Astrocyte of the spinal cord (primary cell): ENCODE measurements at regions not wholly inside any gene's neighbourhood (a gene's known extent, or its start where the extent isn't known, plus 50 kb on each side); places are given as distances from the start of the nearest gene placed in this dataset.
"Not testable (repeated sequence)": the region's sequence is repeated elsewhere in the genome, so short reads cannot be mapped to it uniquely, and the experiment has no call there.

Source experiments
- DNase-seq: peaks from one replicate; pipeline ENCODE4 v3.0.0; 2011; ENCODE audit warnings: low read depth, low spot score
- H3K4me3 ChIP-seq: 2 replicates; pipeline ENCODE4 v1.5.1; 2011; ENCODE audit warnings: low read depth, mild to moderate bottlenecking, low read length, moderate library complexity
- in situ Hi-C: cut with HindIII; loops from 2 replicates; pipeline ENCODE4 v1.10.0; 2017; ENCODE audit warnings: low sequenced_read_pairs
- TF ChIP-seq, protein P1 (sequence below): IDR thresholded peaks from 2 replicates; pipeline ENCODE4 v1.5.1; 2012; ENCODE audit warnings: low read depth, mild to moderate bottlenecking, low read length, inconsistent platforms

DNA sequence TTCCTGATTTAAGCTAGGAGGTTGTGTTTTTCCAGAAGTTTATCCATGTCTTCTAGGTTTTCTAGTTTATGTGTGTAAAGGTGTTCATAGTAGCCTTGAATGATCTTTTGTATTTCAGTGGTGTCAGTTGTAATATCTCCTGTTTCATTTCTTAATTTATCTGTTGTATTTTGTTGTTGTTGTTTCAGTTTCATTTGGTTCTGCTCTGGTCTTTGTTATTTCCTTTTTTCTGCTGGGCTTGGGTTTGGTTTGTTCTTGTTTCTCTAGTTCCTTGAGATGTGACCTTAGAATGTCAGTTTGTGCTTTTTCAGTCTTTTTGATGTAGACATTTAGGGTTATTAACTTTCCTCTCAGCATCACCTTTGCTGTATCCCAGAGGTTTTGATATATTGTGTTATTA is 62.8 kb downstream of the SCP2D1 start:
- H3K4me3 ChIP-seq, DNase-seq, in situ Hi-C loops: not testable (repeated sequence)

DNA sequence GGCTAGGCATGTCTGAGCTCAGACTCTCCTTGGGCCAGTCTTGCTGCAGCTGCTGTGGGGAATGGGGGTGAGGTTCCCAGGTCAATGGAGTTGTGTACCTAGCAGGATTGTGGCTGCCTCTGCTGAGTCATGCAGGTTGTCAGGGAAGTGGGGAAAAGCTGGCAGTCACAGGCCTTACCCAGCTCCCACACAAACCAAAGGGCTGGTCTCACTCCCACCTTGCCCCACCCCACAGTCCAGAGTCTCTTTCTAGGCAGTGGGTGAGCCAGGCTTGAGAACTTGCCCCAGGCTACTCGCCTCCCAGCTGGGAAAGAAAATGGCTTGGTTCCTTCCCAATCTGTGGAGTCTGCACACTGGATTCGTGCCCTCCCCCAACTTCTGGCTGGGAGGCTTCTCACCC is 65.7 kb downstream of the SCP2D1 start:
- in situ Hi-C loops = no loop called here
- no peak overlapping the region for H3K4me3 ChIP-seq
- no peak for DNase-seq
- TF ChIP-seq, protein P1, sequence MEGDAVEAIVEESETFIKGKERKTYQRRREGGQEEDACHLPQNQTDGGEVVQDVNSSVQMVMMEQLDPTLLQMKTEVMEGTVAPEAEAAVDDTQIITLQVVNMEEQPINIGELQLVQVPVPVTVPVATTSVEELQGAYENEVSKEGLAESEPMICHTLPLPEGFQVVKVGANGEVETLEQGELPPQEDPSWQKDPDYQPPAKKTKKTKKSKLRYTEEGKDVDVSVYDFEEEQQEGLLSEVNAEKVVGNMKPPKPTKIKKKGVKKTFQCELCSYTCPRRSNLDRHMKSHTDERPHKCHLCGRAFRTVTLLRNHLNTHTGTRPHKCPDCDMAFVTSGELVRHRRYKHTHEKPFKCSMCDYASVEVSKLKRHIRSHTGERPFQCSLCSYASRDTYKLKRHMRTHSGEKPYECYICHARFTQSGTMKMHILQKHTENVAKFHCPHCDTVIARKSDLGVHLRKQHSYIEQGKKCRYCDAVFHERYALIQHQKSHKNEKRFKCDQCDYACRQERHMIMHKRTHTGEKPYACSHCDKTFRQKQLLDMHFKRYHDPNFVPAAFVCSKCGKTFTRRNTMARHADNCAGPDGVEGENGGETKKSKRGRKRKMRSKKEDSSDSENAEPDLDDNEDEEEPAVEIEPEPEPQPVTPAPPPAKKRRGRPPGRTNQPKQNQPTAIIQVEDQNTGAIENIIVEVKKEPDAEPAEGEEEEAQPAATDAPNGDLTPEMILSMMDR = no peak

DNA sequence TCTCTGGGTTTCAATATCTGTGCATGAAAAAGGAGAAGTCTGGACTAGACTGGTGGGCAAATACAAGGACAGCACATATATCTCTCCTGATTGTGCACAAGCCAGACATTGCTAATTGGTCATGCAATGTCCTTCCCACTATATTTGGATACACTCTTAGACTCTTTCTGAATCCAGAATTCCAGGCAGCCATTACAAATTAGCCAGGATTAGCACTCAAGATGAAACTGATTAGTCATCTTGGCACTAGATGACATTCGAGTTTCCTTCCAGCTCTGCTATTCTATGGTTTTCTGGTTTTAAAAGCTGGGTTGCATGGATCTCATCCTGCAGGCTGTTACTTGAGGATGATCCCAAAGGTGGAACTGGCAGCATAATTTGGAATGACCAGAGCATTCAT is 73.2 kb downstream of the SCP2D1 start:
- in situ Hi-C loops = no loop called here
- TF ChIP-seq, protein P1 = no peak
- no peak for DNase-seq
- no peak overlapping the region for H3K4me3 ChIP-seq

DNA sequence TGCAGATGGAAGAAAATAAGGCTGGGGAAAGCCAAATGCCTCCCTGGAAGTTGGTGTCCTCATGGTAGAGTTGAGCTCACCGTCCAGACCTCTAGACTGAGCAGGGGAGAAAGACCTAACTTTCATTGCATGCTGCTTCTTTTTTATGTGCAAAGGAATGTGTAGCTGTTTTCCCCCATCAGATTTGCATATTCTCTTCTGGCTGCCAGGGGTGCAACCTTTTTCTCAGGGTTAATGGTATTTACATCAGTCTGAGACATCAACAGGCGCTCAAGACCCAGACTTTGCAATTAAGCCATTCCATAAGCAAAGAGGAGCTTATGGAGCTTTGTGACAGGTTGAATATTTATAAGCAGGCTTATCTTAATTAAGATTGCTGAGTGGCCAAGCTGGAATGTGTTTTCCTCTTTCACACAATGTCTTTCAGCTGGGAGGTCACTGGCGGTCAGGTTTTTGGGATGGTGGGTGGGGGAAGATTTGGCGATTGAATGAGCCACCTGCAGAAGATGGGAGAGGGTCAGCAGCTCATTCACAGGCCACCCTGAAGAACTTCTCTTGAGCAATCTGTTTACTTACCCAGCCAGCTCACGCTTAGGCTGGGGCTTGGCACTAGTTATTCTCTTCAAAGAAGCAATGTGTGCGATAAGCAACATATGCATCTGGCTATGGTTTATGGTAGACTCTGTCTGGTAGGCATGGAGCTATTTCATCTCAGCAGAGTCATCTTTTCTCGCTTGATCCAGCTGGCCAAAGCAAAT is 88.6 kb downstream of the SCP2D1 start:
- no peak overlapping the region for H3K4me3 ChIP-seq
- no peak for DNase-seq
- TF ChIP-seq, protein P1 = no peak
- in situ Hi-C loops = no loop called here

DNA sequence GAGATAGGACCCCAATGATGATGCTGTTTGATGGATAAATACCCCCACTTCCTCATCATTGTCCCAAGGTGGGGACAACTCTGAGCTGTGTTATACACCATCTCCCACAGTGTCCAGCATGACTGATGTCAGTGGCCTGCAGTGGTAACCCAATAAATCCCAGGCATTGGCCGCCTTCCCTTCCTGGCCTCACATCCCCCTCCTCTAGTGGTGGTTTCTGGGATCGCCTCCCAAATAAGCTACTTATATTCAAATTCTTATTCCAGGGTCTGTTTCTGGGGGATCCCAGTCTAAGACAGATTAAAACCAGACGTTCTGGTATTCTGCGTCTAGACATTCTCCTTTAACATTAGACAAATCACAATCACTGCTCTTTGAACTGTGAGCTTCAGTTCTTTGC is 90.6 kb downstream of the SCP2D1 start:
- in situ Hi-C loops = no loop called here
- TF ChIP-seq, protein P1 = no peak
- no peak for DNase-seq
- H3K4me3 ChIP-seq = no peak overlapping the region

DNA sequence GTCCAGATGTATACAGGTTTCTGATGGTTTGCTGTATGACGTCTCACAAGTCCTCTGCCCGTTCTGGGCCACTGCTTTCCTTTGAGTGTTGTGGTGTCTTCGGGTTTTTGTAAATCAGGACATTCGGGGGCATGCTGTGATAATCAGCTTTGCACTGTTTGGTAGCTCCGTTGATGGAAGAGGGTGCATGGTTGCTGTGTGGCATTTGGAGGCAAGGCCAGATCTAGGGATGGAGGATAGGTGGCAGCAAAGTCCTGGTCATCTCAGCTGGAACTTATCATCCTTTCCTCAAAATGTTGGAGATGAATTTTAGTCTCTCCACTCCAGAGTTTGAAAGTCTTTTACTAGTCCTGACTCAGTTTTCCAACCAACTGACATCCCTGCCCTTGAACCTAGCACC is 91.0 kb downstream of the SCP2D1 start:
- no peak overlapping the region for H3K4me3 ChIP-seq
- in situ Hi-C loops = no loop called here
- TF ChIP-seq, protein P1 = no peak
- DNase-seq = no peak

DNA sequence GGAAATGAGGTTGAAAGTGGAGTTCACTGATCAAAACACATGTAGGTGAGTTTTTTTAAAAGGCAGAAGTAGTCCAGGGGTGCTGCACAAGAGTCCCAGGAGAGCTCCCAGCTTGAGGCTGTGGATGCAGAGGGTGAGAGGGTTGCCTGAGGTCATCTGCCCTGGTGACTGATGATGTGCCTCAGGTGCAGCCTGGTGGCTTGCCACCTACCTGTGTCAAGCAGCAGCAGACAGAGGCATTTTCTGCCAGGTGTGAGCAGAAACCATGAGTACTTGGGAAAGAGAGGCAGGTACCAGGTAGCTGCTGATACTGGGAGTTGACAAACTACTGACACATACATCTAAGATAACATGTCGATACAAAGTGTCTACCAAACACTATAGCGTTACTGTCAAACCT is 92.5 kb downstream of the SCP2D1 start:
- DNase-seq = no peak
- TF ChIP-seq, protein P1 = no peak
- no peak overlapping the region for H3K4me3 ChIP-seq
- in situ Hi-C loops = no loop called here
